ENCODE measurements at regions not wholly inside any gene's neighbourhood (a gene's known extent, or its start where the extent isn't known, plus 50 kb on each side); places are given as distances from the start of the nearest gene placed in this dataset.

DNA sequence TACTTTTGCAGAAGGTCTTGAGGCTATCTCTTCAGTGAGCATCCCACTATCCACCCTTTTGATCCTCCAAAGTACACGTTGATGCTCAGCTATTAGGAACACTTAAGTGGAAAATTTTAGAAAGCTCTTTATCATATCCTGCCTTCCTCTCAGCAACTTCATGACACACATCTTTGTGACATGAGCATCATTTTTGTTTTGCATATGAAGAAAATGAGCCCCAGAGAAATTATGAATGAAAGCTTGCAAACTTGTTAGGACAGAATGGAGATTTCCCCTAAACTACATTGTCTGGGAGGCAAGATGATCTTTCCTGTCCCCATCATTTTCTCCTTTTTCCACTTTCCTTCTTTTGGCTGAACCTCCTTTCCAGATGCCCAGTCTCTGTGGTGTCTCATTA, 239.4 kb upstream of the PIK3R1 start:
- peaks cover 2% of the 10 kb centered on the region for H3K4me1 Mint-ChIP-seq
- DNase-seq, result no peak
- H3K27ac Mint-ChIP-seq, result no peak overlapping the region
- ChIA-PET CTCF (interaction anchor here (0.9 kb wide), 1 partner anchor 277 kb away, joined by 4 read pairs; no protein-coding TSS in a partner anchor), POLR2A (interaction anchor here (1.0 kb wide), 1 partner anchor 239 kb away, joined by 3 read pairs; the partner anchor contains the start of gene PIK3R1)
- no peaks in the 10 kb centered on the region for H3K9me3 Mint-ChIP-seq
- H3K4me3 Mint-ChIP-seq, result no peak overlapping the region
- H3K27me3 Mint-ChIP-seq, result peaks cover 2% of the 10 kb centered on the region
- H3K36me3 Mint-ChIP-seq (ENCODE audit: low read depth), result no peaks in the 10 kb centered on the region
- TF ChIP-seq, protein P1, sequence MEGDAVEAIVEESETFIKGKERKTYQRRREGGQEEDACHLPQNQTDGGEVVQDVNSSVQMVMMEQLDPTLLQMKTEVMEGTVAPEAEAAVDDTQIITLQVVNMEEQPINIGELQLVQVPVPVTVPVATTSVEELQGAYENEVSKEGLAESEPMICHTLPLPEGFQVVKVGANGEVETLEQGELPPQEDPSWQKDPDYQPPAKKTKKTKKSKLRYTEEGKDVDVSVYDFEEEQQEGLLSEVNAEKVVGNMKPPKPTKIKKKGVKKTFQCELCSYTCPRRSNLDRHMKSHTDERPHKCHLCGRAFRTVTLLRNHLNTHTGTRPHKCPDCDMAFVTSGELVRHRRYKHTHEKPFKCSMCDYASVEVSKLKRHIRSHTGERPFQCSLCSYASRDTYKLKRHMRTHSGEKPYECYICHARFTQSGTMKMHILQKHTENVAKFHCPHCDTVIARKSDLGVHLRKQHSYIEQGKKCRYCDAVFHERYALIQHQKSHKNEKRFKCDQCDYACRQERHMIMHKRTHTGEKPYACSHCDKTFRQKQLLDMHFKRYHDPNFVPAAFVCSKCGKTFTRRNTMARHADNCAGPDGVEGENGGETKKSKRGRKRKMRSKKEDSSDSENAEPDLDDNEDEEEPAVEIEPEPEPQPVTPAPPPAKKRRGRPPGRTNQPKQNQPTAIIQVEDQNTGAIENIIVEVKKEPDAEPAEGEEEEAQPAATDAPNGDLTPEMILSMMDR (IDR thresholded peaks at IDR 0.05), result no peak
- intact Hi-C loops (cut with micrococcal nuclease), result loop anchor here (10.0 kb wide), 1 partner anchor 269 kb away; no protein-coding TSS in a partner anchor
- no peak for ATAC-seq (ENCODE audit: low read depth)

DNA sequence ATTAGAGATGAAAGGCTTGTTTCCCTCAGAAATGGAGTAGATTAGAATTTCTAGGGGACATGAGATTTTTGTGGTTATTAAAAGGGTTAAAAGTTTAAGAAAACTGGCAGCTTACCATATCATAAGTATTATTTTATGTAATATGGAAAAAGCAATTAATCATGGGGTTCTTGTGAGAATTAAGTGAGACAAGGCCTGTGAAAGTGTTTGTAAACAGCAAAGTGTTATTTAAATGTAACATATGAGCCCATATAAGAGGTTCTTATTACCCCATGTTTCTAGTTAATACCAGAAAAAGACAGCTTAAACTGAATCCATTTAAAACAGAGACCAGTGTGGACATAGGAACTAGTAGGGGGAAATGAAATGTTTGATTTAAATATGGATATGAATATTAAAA, 241.1 kb upstream of the PIK3R1 start:
- Mint-ChIP-seq H3K27ac (no peak overlapping the region), H3K9me3 (no peaks in the 10 kb centered on the region), H3K4me1 (peaks cover 2% of the 10 kb centered on the region), H3K4me3 (no peak overlapping the region), H3K36me3 (ENCODE audit: low read depth) (no peaks in the 10 kb centered on the region), H3K27me3 (no peaks in the 10 kb centered on the region)
- intact Hi-C loops (cut with micrococcal nuclease), result loop anchor here (10.0 kb wide), 1 partner anchor 270 kb away; no protein-coding TSS in a partner anchor
- TF ChIP-seq, protein P1 (IDR thresholded peaks at IDR 0.05), result no peak
- ATAC-seq (ENCODE audit: low read depth), result no peak
- ChIA-PET POLR2A (no interaction called here), CTCF (no interaction called here)
- DNase-seq, result no peak

DNA sequence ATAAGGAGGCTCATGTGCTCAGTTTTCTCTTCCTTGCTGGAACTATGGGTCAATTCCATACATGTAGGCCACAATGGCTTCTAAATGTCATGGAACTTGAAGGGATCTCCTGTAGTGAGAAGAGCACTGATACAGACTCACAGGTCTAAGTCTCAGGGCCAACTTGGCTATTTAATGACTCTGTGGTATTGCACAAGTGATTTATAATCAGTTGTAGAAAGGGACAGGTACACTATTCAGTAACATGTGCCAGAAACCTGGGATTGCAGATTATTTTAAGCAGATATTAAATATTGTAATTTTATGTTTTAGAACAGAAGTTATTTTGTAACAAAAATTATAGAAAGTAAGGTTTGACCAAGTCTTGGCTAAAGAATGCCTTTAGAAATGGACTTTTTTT, 241.5 kb upstream of the PIK3R1 start:
- ATAC-seq (ENCODE audit: low read depth), result no peak
- Mint-ChIP-seq H3K4me3 (no peak overlapping the region), H3K27ac (no peak overlapping the region), H3K27me3 (no peaks in the 10 kb centered on the region), H3K4me1 (peaks cover 2% of the 10 kb centered on the region), H3K36me3 (ENCODE audit: low read depth) (no peaks in the 10 kb centered on the region), H3K9me3 (no peaks in the 10 kb centered on the region)
- intact Hi-C loops (cut with micrococcal nuclease), result loop anchor here (10.0 kb wide), 1 partner anchor 271 kb away; no protein-coding TSS in a partner anchor
- POLR2A ChIA-PET, result no interaction called here
- DNase-seq, result no peak
- CTCF ChIA-PET, result no interaction called here
- TF ChIP-seq, protein P1 (IDR thresholded peaks at IDR 0.05), result no peak

DNA sequence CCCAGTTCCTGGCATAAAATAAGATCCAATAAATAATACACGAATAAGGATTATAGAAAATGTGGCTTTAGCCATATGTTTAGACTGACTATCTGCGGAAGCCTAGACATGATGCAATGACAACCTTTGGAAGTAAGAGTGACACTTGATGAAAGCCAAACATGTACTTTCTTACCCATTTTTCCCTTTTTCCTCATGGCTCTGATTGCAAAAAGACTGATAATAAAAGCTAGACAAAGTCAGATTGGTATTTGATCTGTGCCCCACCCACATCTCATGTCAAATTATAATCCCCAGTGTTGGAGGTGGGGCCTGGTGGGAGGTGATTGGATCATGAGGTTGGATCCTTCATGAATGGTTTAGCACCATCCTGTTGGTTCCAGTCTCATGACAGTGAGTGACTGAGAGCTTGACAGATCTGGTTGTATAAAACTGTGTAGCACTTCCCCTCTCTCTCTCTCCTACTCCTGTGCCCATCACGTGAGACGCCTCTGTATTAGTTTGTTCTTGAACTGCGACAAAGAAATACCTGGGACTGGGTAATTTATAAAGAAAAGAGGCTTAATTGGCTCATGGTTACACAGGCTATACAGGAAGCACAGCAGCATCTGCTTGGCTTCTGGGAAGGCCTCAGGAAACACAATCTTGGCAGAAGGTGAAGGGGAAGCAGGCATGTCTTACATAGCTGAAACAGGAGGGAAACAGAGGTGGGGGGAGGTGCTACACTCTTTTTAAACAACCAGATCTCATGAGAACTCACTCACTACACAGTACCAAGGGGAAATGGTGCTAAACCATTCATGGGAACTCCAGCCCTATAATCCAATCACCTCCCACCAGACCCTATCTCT, 243.4 kb upstream of the PIK3R1 start:
- TF ChIP-seq, protein P1 (IDR thresholded peaks at IDR 0.05), result no peak
- no peaks in the 10 kb centered on the region for H3K27me3 Mint-ChIP-seq
- DNase-seq (no peak), ATAC-seq (ENCODE audit: low read depth) (no peak)
- H3K27ac Mint-ChIP-seq, result no peak overlapping the region
- no peaks in the 10 kb centered on the region for H3K9me3 Mint-ChIP-seq
- H3K36me3 Mint-ChIP-seq (ENCODE audit: low read depth), result no peaks in the 10 kb centered on the region
- H3K4me1 Mint-ChIP-seq, result peaks cover 2% of the 10 kb centered on the region
- intact Hi-C loops (cut with micrococcal nuclease), result loop anchor here (10.0 kb wide), 1 partner anchor 273 kb away; no protein-coding TSS in a partner anchor
- ChIA-PET CTCF (no interaction called here), POLR2A (no interaction called here)
- no peak overlapping the region for H3K4me3 Mint-ChIP-seq

DNA sequence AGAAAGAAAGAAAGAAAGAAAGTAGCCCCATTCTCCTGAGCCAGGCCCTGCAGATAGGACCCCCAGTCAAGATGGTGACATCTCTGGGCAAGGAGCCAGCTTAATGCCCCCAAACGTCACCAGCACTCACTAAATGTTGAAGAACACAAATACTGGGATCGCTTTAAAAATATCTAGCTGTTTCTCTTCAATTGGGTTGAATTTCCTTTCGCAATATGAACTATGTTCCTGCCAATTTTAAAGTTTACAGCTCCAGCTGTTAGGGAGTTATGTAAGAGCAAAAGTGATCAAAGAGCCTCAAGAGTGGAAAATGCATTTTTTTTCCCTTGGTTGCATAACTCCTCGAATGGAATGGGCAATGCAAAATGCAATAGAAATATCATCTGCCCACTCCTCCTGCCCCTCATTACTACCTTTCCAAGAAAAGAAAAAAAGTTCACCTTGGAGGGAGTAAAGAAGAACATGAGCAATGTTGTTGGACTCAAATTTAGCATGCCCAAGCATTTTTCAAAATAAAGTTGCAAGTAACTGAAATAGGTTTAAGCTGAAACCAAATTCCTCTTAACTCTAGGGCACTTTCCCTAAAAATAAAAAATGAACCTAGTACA, 244.2 kb upstream of the PIK3R1 start:
- intact Hi-C loops (cut with micrococcal nuclease), result loop anchor here (10.0 kb wide), 1 partner anchor 273 kb away; no protein-coding TSS in a partner anchor
- DNase-seq, result no peak
- Mint-ChIP-seq H3K9me3 (no peaks in the 10 kb centered on the region), H3K36me3 (ENCODE audit: low read depth) (no peaks in the 10 kb centered on the region), H3K4me3 (no peak overlapping the region), H3K27ac (no peak overlapping the region), H3K4me1 (peaks cover 2% of the 10 kb centered on the region), H3K27me3 (no peaks in the 10 kb centered on the region)
- TF ChIP-seq, protein P1 (IDR thresholded peaks at IDR 0.05), result no peak
- ATAC-seq (ENCODE audit: low read depth), result no peak
- ChIA-PET CTCF (interaction anchor here (0.6 kb wide), 1 partner anchor 155 kb away, joined by 4 read pairs; no protein-coding TSS in a partner anchor), POLR2A (no interaction called here)

All from activated B cell treated with CpG ODN at 0.5 μM for 24 hours (primary cell).